CD4-positive, CD25-positive, alpha-beta regulatory T cell (primary cell): ENCODE measurements at regions not wholly inside any gene's neighbourhood (a gene's known extent, or its start where the extent isn't known, plus 50 kb on each side); places are given as distances from the start of the nearest gene placed in this dataset.

Experiments used
- ATAC-seq, 2 donors: fragments of 150-1000 bp; cut with Tn5 transposase; one replicate each; pipeline ENCODE4 v1.10.0; 2021; ENCODE audit warnings: low read depth in 2 of 2, moderate number of reproducible peaks in 2 of 2, moderate library complexity in 1 of 2
- DNase-seq, 3 donors: peaks; one replicate each; pipeline versions ENCODE4 v3.0.0 to v3.0.0-alpha.2; 2012 to 2022; ENCODE audit warnings: mixed read lengths in 1 of 3
- H3K27ac ChIP-seq: one replicate; pipeline ENCODE4 v1.7.0; 2013; ENCODE audit warnings: mild to moderate bottlenecking, low read length; ENCODE audit not compliant: insufficient read depth, poor library complexity, severe bottlenecking
- H3K27me3 ChIP-seq: one replicate; pipeline ENCODE4 v1.7.0; 2013; ENCODE audit warnings: low read length; ENCODE audit not compliant: control insufficient read depth, insufficient read depth
- H3K36me3 ChIP-seq: one replicate; pipeline ENCODE4 v1.7.0; 2013; ENCODE audit warnings: mild to moderate bottlenecking, low read length, moderate library complexity; ENCODE audit not compliant: control insufficient read depth, insufficient read depth
- H3K4me1 ChIP-seq: 2 replicates; pipeline ENCODE4 v1.7.0; 2013; ENCODE audit warnings: mild to moderate bottlenecking, low read length; ENCODE audit not compliant: insufficient read depth, control insufficient read depth, poor library complexity, severe bottlenecking
- H3K4me3 ChIP-seq: one replicate; pipeline ENCODE4 v1.7.0; 2013; ENCODE audit warnings: low read depth, mild to moderate bottlenecking, low read length, moderate library complexity
- H3K9me3 ChIP-seq, 2 experiments: 1 replicate in 1 of 2; 2 replicates in 1 of 2; pipeline ENCODE4 v1.7.0; 2013; ENCODE audit warnings: low read length in 2 of 2, mild to moderate bottlenecking in 1 of 2, moderate library complexity in 1 of 2; ENCODE audit not compliant: control insufficient read depth in 2 of 2
- H3K27ac Mint-ChIP-seq, 3 donors: one replicate each; pipeline ENCODE4 v1.8.0; 2020 to 2022; ENCODE audit warnings: mild to moderate bottlenecking in 3 of 3, mixed read lengths in 3 of 3, moderate library complexity in 2 of 3
- H3K27me3 Mint-ChIP-seq: one replicate; pipeline ENCODE4 v1.8.0; 2022; ENCODE audit warnings: mild to moderate bottlenecking, mixed read lengths
- H3K36me3 Mint-ChIP-seq: one replicate; pipeline ENCODE4 v1.8.0; 2020; ENCODE audit warnings: mixed read lengths
- H3K4me1 Mint-ChIP-seq, 4 donors: one replicate each; pipeline ENCODE4 v1.8.0; 2020 to 2022; ENCODE audit warnings: mixed read lengths in 4 of 4, mild to moderate bottlenecking in 1 of 4
- H3K4me3 Mint-ChIP-seq, 4 donors: one replicate each; pipeline ENCODE4 v1.8.0; 2020 to 2022; ENCODE audit warnings: mild to moderate bottlenecking in 4 of 4, mixed read lengths in 4 of 4, moderate library complexity in 3 of 4
- H3K9me3 Mint-ChIP-seq, 7 donors: one replicate each; pipeline ENCODE4 v1.8.0; 2020 to 2022; ENCODE audit warnings: mixed read lengths in 7 of 7, mild to moderate bottlenecking in 3 of 7, moderate library complexity in 2 of 7

- Mint-ChIP-seq H3K27me3 (peaks cover 4% of the 10 kb centered on the region), H3K27ac (no peak overlapping the region), H3K4me3 (no peak overlapping the region), H3K9me3 (peaks cover 0 to 15% (median 7%) of the 10 kb centered on the region in 7 donors), H3K4me1 (no peaks in the 10 kb centered on the region), H3K36me3 (no peaks in the 10 kb centered on the region)
- ATAC-seq (no peak), DNase-seq (no peak)
- no peak overlapping the region for H3K4me3 ChIP-seq
- H3K36me3 ChIP-seq = no peaks in the 10 kb centered on the region
- H3K27me3 ChIP-seq = no peaks in the 10 kb centered on the region
- peaks cover 0 to 5% of the 10 kb centered on the region in 2 experiments for H3K9me3 ChIP-seq
- H3K27ac ChIP-seq = no peak overlapping the region
- H3K4me1 ChIP-seq = no peaks in the 10 kb centered on the region
These were observed 970.5 kb upstream of the NR2F2 start for GRCh38 chr15:95359966-95360365.

- Histone ChIP-seq H3K9me3 (peaks cover 0 to 5% of the 10 kb centered on the region in 2 experiments), H3K27ac (no peak overlapping the region), H3K27me3 (no peaks in the 10 kb centered on the region), H3K4me3 (no peak overlapping the region), H3K36me3 (no peaks in the 10 kb centered on the region), H3K4me1 (no peaks in the 10 kb centered on the region)
- H3K9me3 Mint-ChIP-seq = peaks cover 0 to 15% (median 7%) of the 10 kb centered on the region in 7 donors
- no peaks in the 10 kb centered on the region for H3K4me1 Mint-ChIP-seq
- no peaks in the 10 kb centered on the region for H3K36me3 Mint-ChIP-seq
- H3K27me3 Mint-ChIP-seq = no peaks in the 10 kb centered on the region
- no peak overlapping the region for H3K27ac Mint-ChIP-seq
- no peak for ATAC-seq
- no peak overlapping the region for H3K4me3 Mint-ChIP-seq
- no peak for DNase-seq
These were observed 968.2 kb upstream of the NR2F2 start for GRCh38 chr15:95362306-95362705.

GRCh38 chr15:95363646-95364045 lies 966.9 kb upstream of the NR2F2 start:
- Mint-ChIP-seq H3K27ac (no peak overlapping the region), H3K36me3 (no peaks in the 10 kb centered on the region), H3K4me3 (no peak overlapping the region), H3K9me3 (peaks cover 0 to 15% (median 7%) of the 10 kb centered on the region in 7 donors), H3K27me3 (no peaks in the 10 kb centered on the region), H3K4me1 (no peaks in the 10 kb centered on the region)
- H3K9me3 ChIP-seq = peaks cover 0 to 5% of the 10 kb centered on the region in 2 experiments
- no peak overlapping the region for H3K4me3 ChIP-seq
- H3K36me3 ChIP-seq = no peaks in the 10 kb centered on the region
- H3K27me3 ChIP-seq = no peaks in the 10 kb centered on the region
- DNase-seq (no peak), ATAC-seq (no peak)
- no peaks in the 10 kb centered on the region for H3K4me1 ChIP-seq
- no peak overlapping the region for H3K27ac ChIP-seq

GRCh38 chr15:95365511-95366107 lies 964.9 kb upstream of the NR2F2 start:
- H3K36me3 ChIP-seq = no peaks in the 10 kb centered on the region
- Mint-ChIP-seq H3K4me3 (no peak overlapping the region), H3K4me1 (no peaks in the 10 kb centered on the region), H3K36me3 (no peaks in the 10 kb centered on the region), H3K27me3 (no peaks in the 10 kb centered on the region), H3K9me3 (peaks cover 0 to 15% (median 7%) of the 10 kb centered on the region in 7 donors), H3K27ac (no peak overlapping the region)
- H3K4me3 ChIP-seq = no peak overlapping the region
- H3K27me3 ChIP-seq = no peaks in the 10 kb centered on the region
- no peak overlapping the region for H3K27ac ChIP-seq
- H3K9me3 ChIP-seq = peaks cover 0 to 5% of the 10 kb centered on the region in 2 experiments
- ATAC-seq = no peak
- no peaks in the 10 kb centered on the region for H3K4me1 ChIP-seq
- no peak for DNase-seq

- Mint-ChIP-seq H3K4me3 (no peak overlapping the region), H3K36me3 (no peaks in the 10 kb centered on the region), H3K27me3 (no peaks in the 10 kb centered on the region), H3K9me3 (peaks cover 0 to 7% (median 2%) of the 10 kb centered on the region in 7 donors), H3K27ac (no peak overlapping the region), H3K4me1 (no peaks in the 10 kb centered on the region)
- ATAC-seq (no peak), DNase-seq (no peak)
- H3K4me1 ChIP-seq = no peaks in the 10 kb centered on the region
- no peaks in the 10 kb centered on the region for H3K36me3 ChIP-seq
- H3K27me3 ChIP-seq = no peaks in the 10 kb centered on the region
- H3K27ac ChIP-seq = no peak overlapping the region
- H3K9me3 ChIP-seq = no peaks in the 10 kb centered on the region
- H3K4me3 ChIP-seq = no peak overlapping the region
These were observed 962.3 kb upstream of the NR2F2 start for GRCh38 chr15:95368191-95368590.

GRCh38 chr15:95368755-95369601 lies 961.5 kb upstream of the NR2F2 start:
- peaks cover 0 to 7% (median 0%) of the 10 kb centered on the region in 7 donors for H3K9me3 Mint-ChIP-seq

GRCh38 chr15:95370291-95370690 lies 960.2 kb upstream of the NR2F2 start:
- no peaks in the 10 kb centered on the region for H3K36me3 Mint-ChIP-seq
- no peaks in the 10 kb centered on the region for H3K27me3 Mint-ChIP-seq
- H3K27ac Mint-ChIP-seq = no peak overlapping the region
- no peaks in the 10 kb centered on the region for H3K4me1 Mint-ChIP-seq
- Histone ChIP-seq H3K4me3 (no peak overlapping the region), H3K27ac (no peak overlapping the region), H3K27me3 (no peaks in the 10 kb centered on the region), H3K36me3 (no peaks in the 10 kb centered on the region), H3K9me3 (no peaks in the 10 kb centered on the region), H3K4me1 (no peaks in the 10 kb centered on the region)
- ATAC-seq (no peak), DNase-seq (no peak)
- no peak overlapping the region for H3K4me3 Mint-ChIP-seq
- peaks cover 0 to 7% (median 0%) of the 10 kb centered on the region in 7 donors for H3K9me3 Mint-ChIP-seq

More at GRCh38 chr15:95368755-95369601, 961.5 kb upstream of the NR2F2 start:
- Histone ChIP-seq H3K36me3 (no peaks in the 10 kb centered on the region), H3K27me3 (no peaks in the 10 kb centered on the region), H3K4me3 (no peak overlapping the region), H3K9me3 (no peaks in the 10 kb centered on the region), H3K27ac (no peak overlapping the region), H3K4me1 (no peaks in the 10 kb centered on the region)
- DNase-seq (no peak), ATAC-seq (no peak)
- H3K27ac Mint-ChIP-seq = peak overlapping the region in 1 of 3 donors; percentile 60
- no peaks in the 10 kb centered on the region for H3K27me3 Mint-ChIP-seq
- H3K4me3 Mint-ChIP-seq = no peak overlapping the region
- H3K36me3 Mint-ChIP-seq = no peaks in the 10 kb centered on the region
- H3K4me1 Mint-ChIP-seq = no peaks in the 10 kb centered on the region
